MG63 (cell line): ENCODE measurements at regions not wholly inside any gene's neighbourhood (a gene's known extent, or its start where the extent isn't known, plus 50 kb on each side); places are given as distances from the start of the nearest gene placed in this dataset.

Experiments
- DNase-seq: peaks from one replicate; pipeline ENCODE4 v3.0.0-alpha.2; 2020
- H3K27me3 ChIP-seq: fragments of 250-450 bp; sonication (Bioruptor Pico); 2 replicates; pipeline ENCODE4 v1.5.1; 2020; ENCODE audit warnings: mild to moderate bottlenecking, moderate library complexity
- H3K36me3 ChIP-seq: fragments of 250-450 bp; sonication (Bioruptor Pico); 2 replicates; pipeline ENCODE4 v1.5.1; 2020; ENCODE audit warnings: mild to moderate bottlenecking, moderate library complexity
- H3K4me3 ChIP-seq: fragments of 250-450 bp; sonication (Bioruptor Pico); 2 replicates; pipeline ENCODE4 v1.5.1; 2020; ENCODE audit warnings: mild to moderate bottlenecking, moderate library complexity
- H3K9me3 ChIP-seq: fragments of 250-450 bp; sonication (Bioruptor Pico); 2 replicates; pipeline ENCODE4 v1.5.1; 2020; ENCODE audit warnings: mild to moderate bottlenecking, moderate library complexity

DNA sequence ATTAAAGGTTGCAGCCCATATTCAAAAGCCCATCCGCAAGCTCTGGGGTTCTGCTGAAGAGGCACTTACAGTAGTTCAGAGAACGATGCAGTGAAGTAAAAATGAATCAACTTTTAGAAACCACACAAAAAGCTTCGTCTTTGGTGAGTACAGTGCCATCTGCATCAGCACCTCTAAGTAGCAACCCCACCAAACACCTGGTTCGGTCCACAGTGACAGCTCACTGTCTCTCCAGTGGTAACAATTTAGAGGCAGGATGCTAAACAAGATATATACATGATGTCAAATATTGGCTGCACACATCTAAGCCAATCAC is 275.4 kb upstream of the TCF4 start:
- Histone ChIP-seq H3K4me3 (no peak overlapping the region), H3K36me3 (no peaks in the 10 kb centered on the region), H3K27me3 (no peaks in the 10 kb centered on the region), H3K9me3 (no peaks in the 10 kb centered on the region)
- DNase-seq: no peak

- H3K4me3 ChIP-seq: no peak overlapping the region
- H3K9me3 ChIP-seq: no peaks in the 10 kb centered on the region
- no peaks in the 10 kb centered on the region for H3K36me3 ChIP-seq
- DNase-seq: no peak
- H3K27me3 ChIP-seq: no peaks in the 10 kb centered on the region
Measured at GRCh38 chr18:55862693-55863390, 274.9 kb upstream of the TCF4 start.

DNA sequence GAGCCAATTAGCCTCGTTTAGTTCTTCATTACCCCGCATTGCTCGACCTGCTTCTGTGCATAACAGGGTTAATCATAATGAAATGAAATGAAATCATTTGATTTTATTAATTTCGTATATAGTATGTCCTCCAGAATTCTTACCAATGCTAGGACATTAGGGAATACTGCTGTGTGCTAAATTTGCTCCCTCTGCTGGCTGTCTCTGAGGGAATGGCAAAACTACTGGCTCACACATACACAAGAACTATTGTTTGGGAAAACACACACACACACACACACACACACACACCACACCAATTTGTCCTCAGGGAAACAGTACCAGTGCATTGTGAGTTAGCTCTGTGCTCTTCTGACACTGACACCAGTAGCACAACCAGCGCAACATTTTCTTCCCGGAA is 273.3 kb upstream of the TCF4 start:
- no peak overlapping the region for H3K4me3 ChIP-seq
- DNase-seq: peak; percentile 12
- no peaks in the 10 kb centered on the region for H3K27me3 ChIP-seq
- H3K9me3 ChIP-seq: no peaks in the 10 kb centered on the region
- H3K36me3 ChIP-seq: no peaks in the 10 kb centered on the region

- peak overlapping the region; percentile 40 for H3K4me3 ChIP-seq
- H3K27me3 ChIP-seq: no peaks in the 10 kb centered on the region
- no peaks in the 10 kb centered on the region for H3K36me3 ChIP-seq
- no peaks in the 10 kb centered on the region for H3K9me3 ChIP-seq
- DNase-seq: no peak
Measured at GRCh38 chr18:55858661-55859515, 270.9 kb upstream of the TCF4 start.

- H3K4me3 ChIP-seq: peak overlapping the region; percentile 40; the same call in 1 of the 2 replicates
- no peaks in the 10 kb centered on the region for H3K27me3 ChIP-seq
- no peak for DNase-seq
- H3K9me3 ChIP-seq: no peaks in the 10 kb centered on the region
- H3K36me3 ChIP-seq: no peaks in the 10 kb centered on the region
Measured at GRCh38 chr18:55857956-55858355, 270.0 kb upstream of the TCF4 start.

DNA sequence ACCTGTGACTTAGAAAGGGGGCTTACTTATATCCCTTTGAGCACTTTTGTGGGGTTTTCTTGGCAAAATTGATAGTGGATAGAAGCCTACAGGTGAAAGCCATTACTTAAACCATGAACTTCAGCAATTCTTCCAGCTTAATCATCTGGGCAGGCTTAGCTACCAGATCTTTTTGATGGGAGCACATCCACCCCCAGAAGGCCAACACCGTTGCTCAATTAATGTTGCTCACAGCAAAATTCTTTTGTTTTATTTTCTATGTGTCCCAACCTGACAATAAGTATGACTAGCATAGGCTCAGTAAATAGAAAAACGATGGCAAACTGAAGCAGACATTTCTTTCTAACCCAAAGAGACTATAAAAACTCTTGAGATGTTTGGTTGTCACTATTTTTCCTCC is 269.4 kb upstream of the TCF4 start:
- Histone ChIP-seq H3K27me3 (no peaks in the 10 kb centered on the region), H3K36me3 (no peaks in the 10 kb centered on the region), H3K4me3 (no peak overlapping the region), H3K9me3 (no peaks in the 10 kb centered on the region)
- no peak for DNase-seq

- Histone ChIP-seq H3K36me3 (no peaks in the 10 kb centered on the region), H3K9me3 (no peaks in the 10 kb centered on the region), H3K4me3 (no peak overlapping the region), H3K27me3 (no peaks in the 10 kb centered on the region)
- DNase-seq: no peak
Measured at GRCh38 chr18:55856679-55857078, 268.7 kb upstream of the TCF4 start.

- Histone ChIP-seq H3K4me3 (no peak overlapping the region), H3K27me3 (no peaks in the 10 kb centered on the region), H3K9me3 (no peaks in the 10 kb centered on the region), H3K36me3 (no peaks in the 10 kb centered on the region)
- peak; percentile 56 for DNase-seq
Measured at GRCh38 chr18:55856229-55856628, 268.2 kb upstream of the TCF4 start.

DNA sequence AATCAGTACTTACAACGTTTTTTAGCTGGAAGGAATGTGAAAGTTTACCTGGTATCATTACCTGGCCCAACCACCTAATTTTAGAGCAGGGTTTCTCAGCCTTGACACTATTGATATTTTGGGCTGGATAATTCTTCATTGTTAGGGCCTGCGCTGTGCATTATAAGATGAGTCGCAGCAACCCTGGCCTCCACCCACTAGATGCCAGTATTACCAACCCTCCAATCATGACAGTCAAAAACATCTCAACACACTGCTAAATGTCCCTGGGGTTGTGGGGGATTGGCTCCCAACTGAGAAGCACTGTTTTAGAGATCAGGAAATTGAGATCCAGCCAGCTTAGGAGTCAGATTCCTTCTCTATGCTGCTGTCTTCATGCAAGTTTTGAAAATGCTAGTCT is 265.3 kb upstream of the TCF4 start:
- no peak for DNase-seq
- Histone ChIP-seq H3K9me3 (no peaks in the 10 kb centered on the region), H3K27me3 (no peaks in the 10 kb centered on the region), H3K4me3 (no peak overlapping the region), H3K36me3 (no peaks in the 10 kb centered on the region)

- DNase-seq: no peak
- Histone ChIP-seq H3K9me3 (no peaks in the 10 kb centered on the region), H3K27me3 (no peaks in the 10 kb centered on the region), H3K4me3 (no peak overlapping the region), H3K36me3 (no peaks in the 10 kb centered on the region)
Measured at GRCh38 chr18:55850904-55851303, 262.9 kb upstream of the TCF4 start.

- DNase-seq: no peak
- H3K9me3 ChIP-seq: no peaks in the 10 kb centered on the region
- H3K27me3 ChIP-seq: no peaks in the 10 kb centered on the region
- no peak overlapping the region for H3K4me3 ChIP-seq
- H3K36me3 ChIP-seq: no peaks in the 10 kb centered on the region
Measured at GRCh38 chr18:55849391-55849790, 261.4 kb upstream of the TCF4 start.

GRCh38 chr18:55847960-55848359 is 260.0 kb upstream of the TCF4 start:
- H3K4me3 ChIP-seq: no peak overlapping the region
- DNase-seq: no peak
- no peaks in the 10 kb centered on the region for H3K9me3 ChIP-seq
- H3K36me3 ChIP-seq: no peaks in the 10 kb centered on the region
- H3K27me3 ChIP-seq: no peaks in the 10 kb centered on the region

GRCh38 chr18:55845221-55845620 is 257.2 kb upstream of the TCF4 start:
- Histone ChIP-seq H3K27me3 (no peaks in the 10 kb centered on the region), H3K36me3 (no peaks in the 10 kb centered on the region), H3K9me3 (peaks cover 5% of the 10 kb centered on the region), H3K4me3 (no peak overlapping the region)
- no peak for DNase-seq

GRCh38 chr18:55844382-55844781 is 256.4 kb upstream of the TCF4 start:
- Histone ChIP-seq H3K36me3 (no peaks in the 10 kb centered on the region), H3K4me3 (no peak overlapping the region), H3K9me3 (peaks cover 5% of the 10 kb centered on the region), H3K27me3 (no peaks in the 10 kb centered on the region)
- DNase-seq: no peak

GRCh38 chr18:55841314-55841713 is 253.3 kb upstream of the TCF4 start:
- Histone ChIP-seq H3K27me3 (no peaks in the 10 kb centered on the region), H3K4me3 (no peak overlapping the region), H3K36me3 (no peaks in the 10 kb centered on the region), H3K9me3 (peaks cover 8% of the 10 kb centered on the region)
- no peak for DNase-seq

- Histone ChIP-seq H3K9me3 (peaks cover 8% of the 10 kb centered on the region), H3K27me3 (no peaks in the 10 kb centered on the region), H3K4me3 (no peak overlapping the region), H3K36me3 (no peaks in the 10 kb centered on the region)
- no peak for DNase-seq
Measured at GRCh38 chr18:55840601-55841170, 252.7 kb upstream of the TCF4 start.

DNA sequence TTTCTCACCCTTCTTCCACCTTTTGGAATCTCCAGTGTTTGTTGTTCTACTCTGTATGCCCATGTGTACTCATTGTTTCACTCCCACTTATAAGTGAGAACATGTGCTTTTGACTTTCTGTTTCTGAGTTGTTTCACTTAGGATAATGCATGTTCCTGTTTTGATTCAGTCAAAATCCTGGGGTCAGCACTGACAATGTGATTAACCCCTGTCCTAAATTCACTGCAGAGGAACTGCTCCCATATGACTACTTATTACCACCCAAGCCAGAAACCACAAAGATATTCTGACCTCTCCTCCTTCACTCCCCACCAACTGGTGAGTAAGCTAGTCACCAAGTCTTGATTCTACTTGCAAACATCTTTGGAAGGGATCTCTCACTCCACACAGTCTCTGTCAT is 251.4 kb upstream of the TCF4 start:
- Histone ChIP-seq H3K27me3 (no peaks in the 10 kb centered on the region), H3K36me3 (no peaks in the 10 kb centered on the region), H3K9me3 (peaks cover 9% of the 10 kb centered on the region), H3K4me3 (no peak overlapping the region)
- peak; percentile 26 for DNase-seq

DNA sequence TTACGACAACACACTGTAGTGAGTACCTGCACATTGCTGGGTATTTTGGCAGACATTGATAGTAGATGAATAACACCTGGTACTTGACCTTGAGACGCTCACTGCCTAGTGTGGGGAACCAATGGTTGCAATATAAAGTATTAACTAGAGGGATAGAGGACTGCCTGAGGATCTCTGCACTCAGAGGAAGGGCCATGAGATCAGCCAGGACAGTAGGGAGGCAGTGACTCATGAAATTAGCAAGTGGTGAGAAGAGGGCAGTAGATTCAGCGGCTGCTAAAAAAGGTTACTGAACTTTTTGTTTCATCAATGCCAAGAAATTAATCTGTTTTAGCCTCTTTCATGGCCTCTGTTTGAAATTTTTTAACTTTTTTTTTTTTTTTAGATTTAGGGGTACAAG is 250.8 kb upstream of the TCF4 start:
- DNase-seq: peak; percentile 64
- H3K27me3 ChIP-seq: no peaks in the 10 kb centered on the region
- no peak overlapping the region for H3K4me3 ChIP-seq

More for the DNA sequence above, 250.8 kb upstream of the TCF4 start:
- H3K36me3 ChIP-seq: no peaks in the 10 kb centered on the region
- peaks cover 11% of the 10 kb centered on the region for H3K9me3 ChIP-seq
